Endothelial cell of umbilical vein (primary cell): ENCODE measurements at regions not wholly inside any gene's neighbourhood (a gene's known extent, or its start where the extent isn't known, plus 50 kb on each side); places are given as distances from the start of the nearest gene placed in this dataset.

ENCODE experiments used
- BruUV-seq: library from RNA; stranded (reverse); fragments of 400-500 nt; replicated peaks from 2 replicates; lab custom pipeline; 2021; lab: Mats Ljungman, UMichigan
- CTCF ChIA-PET: fragments of 300-600, 350-600 bp; sonication (Branson Sonifier 250); formaldehyde crosslinking; loops from one replicate; lab custom pipeline; 2021; ENCODE audit warnings: antibody characterized with exemption, inconsistent platforms; lab: Charles Lee
- POLR2A ChIA-PET: fragments of 300-600, 350-600 bp; sonication (Branson Sonifier 250); formaldehyde crosslinking; loops from one replicate; lab custom pipeline; 2021; ENCODE audit warnings: antibody characterized with exemption, inconsistent platforms; lab: Charles Lee
- DNase-seq: peaks from one replicate; pipeline ENCODE4 v3.0.0-alpha.2; 2011; ENCODE audit warnings: low read depth, low spot score
- FAIRE-seq: peaks from 2 replicates; lab custom pipeline; 2011; peaks lifted over from hg19 to GRCh38; lab: Jason Lieb, UNC
- H2AFZ ChIP-seq: 2 replicates; pipeline ENCODE4 v1.6.0; 2012; ENCODE audit warnings: low read depth, low read length, control low read depth, inconsistent platforms
- H3K27ac ChIP-seq: 2 replicates; pipeline ENCODE4 v1.5.1; 2011; ENCODE audit warnings: low read depth, mild to moderate bottlenecking, control low read depth, low read length, moderate library complexity; ENCODE audit not compliant: insufficient read depth
- H3K27me3 ChIP-seq, 2 experiments: 2 replicates each; pipeline versions ENCODE4 v1.6.0 to v1.6.1; 2011; ENCODE audit warnings: low read length in 2 of 2, mixed read lengths in 1 of 2; ENCODE audit not compliant: control insufficient read depth in 2 of 2, insufficient read depth in 2 of 2
- H3K36me3 ChIP-seq, 2 experiments: 2 replicates in 1 of 2; 3 replicates in 1 of 2; pipeline ENCODE4 v1.5.1; 2011; ENCODE audit warnings: low read length in 2 of 2, mild to moderate bottlenecking in 1 of 2, moderate library complexity in 1 of 2; ENCODE audit not compliant: control insufficient read depth in 2 of 2, insufficient read depth in 2 of 2; ENCODE audit errors: extremely low read depth in 1 of 2
- H3K4me1 ChIP-seq: 3 replicates; pipeline ENCODE4 v1.5.1; 2011; ENCODE audit warnings: mild to moderate bottlenecking, low read length; ENCODE audit not compliant: control insufficient read depth, insufficient read depth; ENCODE audit errors: extremely low read depth
- H3K4me2 ChIP-seq: 2 replicates; pipeline ENCODE4 v1.6.1; 2011; ENCODE audit warnings: low read length, control low read depth, mixed read lengths; ENCODE audit not compliant: insufficient read depth
- H3K4me3 ChIP-seq, 3 experiments: fragments of 200-600 bp in 1 of 3; sonication (generic), shearing (Covaris generic) in 1 of 3; replicated peaks in 1 of 3; 2 replicates each; pipeline ENCODE4 v1.5.1; 2011 to 2016; ENCODE audit warnings: control low read depth in 3 of 3, low read length in 3 of 3, mild to moderate bottlenecking in 2 of 3, inconsistent platforms in 1 of 3, low read depth in 1 of 3, moderate library complexity in 1 of 3; ENCODE audit not compliant: insufficient read depth in 1 of 3
- H3K79me2 ChIP-seq: 2 replicates; pipeline ENCODE4 v1.6.0; 2012; ENCODE audit warnings: low read length, inconsistent platforms; ENCODE audit not compliant: control insufficient read depth, insufficient read depth
- H3K9ac ChIP-seq: replicated peaks from 2 replicates; pipeline ENCODE3; 2011; ENCODE audit warnings: low read length, control low read depth; ENCODE audit not compliant: insufficient read depth; ENCODE audit errors: extremely low read depth
- H3K9me1 ChIP-seq: replicated peaks from 3 replicates; pipeline ENCODE4 v1.6.0; 2011; ENCODE audit warnings: mild to moderate bottlenecking, low read length; ENCODE audit not compliant: control insufficient read depth, insufficient read depth; ENCODE audit errors: extremely low read depth
- H3K9me3 ChIP-seq: replicated peaks from 2 replicates; pipeline ENCODE4 v1.5.1; 2012; ENCODE audit warnings: low read length, inconsistent platforms; ENCODE audit not compliant: control insufficient read depth, insufficient read depth
- H4K20me1 ChIP-seq: replicated peaks from 2 replicates; pipeline ENCODE3; 2011; ENCODE audit warnings: mild to moderate bottlenecking, low read length; ENCODE audit not compliant: control insufficient read depth, insufficient read depth; ENCODE audit errors: extremely low read depth
- EZH2 ChIP-seq: IDR thresholded peaks from 2 replicates; pipeline ENCODE4 v1.6.1; 2012; ENCODE audit warnings: borderline replicate concordance, low read depth, mild to moderate bottlenecking, moderate library complexity, low read length, inconsistent platforms; ENCODE audit not compliant: severe bottlenecking
- FOS ChIP-seq: IDR thresholded peaks from 2 replicates; pipeline ENCODE4 v1.6.1; 2011; ENCODE audit warnings: mild to moderate bottlenecking, low read length, moderate library complexity, borderline replicate concordance; ENCODE audit not compliant: insufficient read depth
- GATA2 ChIP-seq: IDR thresholded peaks from 2 replicates; pipeline ENCODE4 v1.7.0; 2011; ENCODE audit warnings: low read depth, mild to moderate bottlenecking, moderate library complexity, mixed read lengths, low read length; ENCODE audit not compliant: insufficient read length, insufficient read depth
- JUN ChIP-seq: IDR thresholded peaks from 2 replicates; pipeline ENCODE4 v1.6.1; 2011; ENCODE audit warnings: borderline replicate concordance, low read depth; ENCODE audit not compliant: insufficient read length, insufficient read depth
- MYC ChIP-seq: IDR thresholded peaks from one replicate; pipeline ENCODE4 v1.6.1; 2011; ENCODE audit warnings: mild to moderate bottlenecking, low read depth, low read length
- POLR2A ChIP-seq: IDR thresholded peaks from 2 replicates; pipeline ENCODE4 v1.6.1; 2012; ENCODE audit warnings: low read depth, mild to moderate bottlenecking, control low read depth, low read length
- POLR2AphosphoS5 ChIP-seq: IDR thresholded peaks from 2 replicates; pipeline ENCODE4 v1.6.1; 2012; ENCODE audit warnings: low read depth, mild to moderate bottlenecking, control low read depth, low read length, moderate library complexity; ENCODE audit not compliant: insufficient read depth
- dilution Hi-C: fragments of 300-500 bp; cut with MboI; formaldehyde crosslinking; loops from one replicate; pipeline ENCODE4 v1.15.0; 2019; ENCODE audit warnings: low sequenced_read_pairs; ENCODE audit not compliant: extremely low pct_ligation_motif_present
- intact Hi-C: fragments of 100-400 bp; cut with micrococcal nuclease; formaldehyde crosslinking; loops from one replicate; pipeline ENCODE4 v1.10.0; 2022
- TF ChIP-seq, protein P1 (sequence below), 2 donors: IDR thresholded peaks; 1 replicate in 1 of 2; 2 replicates in 1 of 2; pipeline ENCODE4 v1.5.1; 2011; ENCODE audit warnings: low read length in 2 of 2, mild to moderate bottlenecking in 2 of 2, moderate library complexity in 2 of 2, control low read depth in 1 of 2, inconsistent platforms in 1 of 2, low read depth in 1 of 2; ENCODE audit not compliant: insufficient read depth in 1 of 2; ENCODE audit errors: extremely low read depth in 1 of 2
- TF ChIP-seq, protein P2 (sequence below): IDR thresholded peaks from 2 replicates; pipeline ENCODE4 v1.6.1; 2011; ENCODE audit not compliant: insufficient read depth, insufficient read length

- no peaks in the 10 kb centered on the region for H3K4me1 ChIP-seq
- no peak overlapping the region for H3K27ac ChIP-seq
- H3K79me2 ChIP-seq: no peaks in the 10 kb centered on the region
- no peak overlapping the region for H3K4me2 ChIP-seq
- H2AFZ ChIP-seq: no peak overlapping the region
- intact Hi-C loops: no loop called here
- no peak for DNase-seq
- peaks cover 6% of the 10 kb centered on the region for H3K9me3 ChIP-seq
- H3K27me3 ChIP-seq: no peaks in the 10 kb centered on the region
- ChIA-PET CTCF (no interaction called here), POLR2A (no interaction called here)
- H3K9me1 ChIP-seq: no peaks in the 10 kb centered on the region
- no peak for FAIRE-seq
- BruUV-seq: no TSS peak
- no peak for TF ChIP-seq FOS
- dilution Hi-C loops: no loop called here
- H3K4me3 ChIP-seq: no peak overlapping the region
- no peak overlapping the region for H3K9ac ChIP-seq
- H3K36me3 ChIP-seq: no peaks in the 10 kb centered on the region
- H4K20me1 ChIP-seq: no peaks in the 10 kb centered on the region
Observed at GRCh38 chr12:129961856-129962255, 58.0 kb upstream of the TMEM132D start.

GRCh38 chr12:129964300-129964699 is 60.5 kb upstream of the TMEM132D start:
- intact Hi-C loops (no loop called here), dilution Hi-C loops (no loop called here)
- BruUV-seq: no TSS peak
- Histone ChIP-seq H3K4me3 (no peak overlapping the region), H3K4me2 (no peak overlapping the region), H3K9me1 (no peaks in the 10 kb centered on the region), H2AFZ (no peak overlapping the region), H3K27ac (no peak overlapping the region), H3K9me3 (peaks cover 6% of the 10 kb centered on the region), H3K9ac (no peak overlapping the region), H4K20me1 (no peaks in the 10 kb centered on the region), H3K4me1 (no peaks in the 10 kb centered on the region), H3K36me3 (no peaks in the 10 kb centered on the region), H3K27me3 (no peaks in the 10 kb centered on the region), H3K79me2 (no peaks in the 10 kb centered on the region)
- ChIA-PET CTCF (no interaction called here), POLR2A (no interaction called here)
- FAIRE-seq (no peak), DNase-seq (no peak)
- TF ChIP-seq POLR2A: no peak
- TF ChIP-seq, protein P1, sequence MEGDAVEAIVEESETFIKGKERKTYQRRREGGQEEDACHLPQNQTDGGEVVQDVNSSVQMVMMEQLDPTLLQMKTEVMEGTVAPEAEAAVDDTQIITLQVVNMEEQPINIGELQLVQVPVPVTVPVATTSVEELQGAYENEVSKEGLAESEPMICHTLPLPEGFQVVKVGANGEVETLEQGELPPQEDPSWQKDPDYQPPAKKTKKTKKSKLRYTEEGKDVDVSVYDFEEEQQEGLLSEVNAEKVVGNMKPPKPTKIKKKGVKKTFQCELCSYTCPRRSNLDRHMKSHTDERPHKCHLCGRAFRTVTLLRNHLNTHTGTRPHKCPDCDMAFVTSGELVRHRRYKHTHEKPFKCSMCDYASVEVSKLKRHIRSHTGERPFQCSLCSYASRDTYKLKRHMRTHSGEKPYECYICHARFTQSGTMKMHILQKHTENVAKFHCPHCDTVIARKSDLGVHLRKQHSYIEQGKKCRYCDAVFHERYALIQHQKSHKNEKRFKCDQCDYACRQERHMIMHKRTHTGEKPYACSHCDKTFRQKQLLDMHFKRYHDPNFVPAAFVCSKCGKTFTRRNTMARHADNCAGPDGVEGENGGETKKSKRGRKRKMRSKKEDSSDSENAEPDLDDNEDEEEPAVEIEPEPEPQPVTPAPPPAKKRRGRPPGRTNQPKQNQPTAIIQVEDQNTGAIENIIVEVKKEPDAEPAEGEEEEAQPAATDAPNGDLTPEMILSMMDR (IDR thresholded peaks at IDR 0.05; ENCODE audit: extremely low read depth in 1 of 2, insufficient read depth in 1 of 2, low read depth in 1 of 2, low read length in 2 of 2): no peak
- TF ChIP-seq POLR2AphosphoS5: no peak
- TF ChIP-seq, protein P2, sequence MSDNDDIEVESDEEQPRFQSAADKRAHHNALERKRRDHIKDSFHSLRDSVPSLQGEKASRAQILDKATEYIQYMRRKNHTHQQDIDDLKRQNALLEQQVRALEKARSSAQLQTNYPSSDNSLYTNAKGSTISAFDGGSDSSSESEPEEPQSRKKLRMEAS: no peak
- no peak for TF ChIP-seq MYC
- no peak for TF ChIP-seq EZH2
- no peak for TF ChIP-seq GATA2
- no peak for TF ChIP-seq JUN
